Transverse colon (tissue), 4 donors: ENCODE measurements at regions not wholly inside any gene's neighbourhood (a gene's known extent, or its start where the extent isn't known, plus 50 kb on each side); places are given as distances from the start of the nearest gene placed in this dataset.

ENCODE experiments used
- DNase-seq: peaks from one replicate; pipeline ENCODE4 v3.0.0-alpha.2; 2019
- H3K27ac ChIP-seq, 4 donors: fragments of 200-600 bp; sonication (generic); 2 replicates each; pipeline ENCODE4 v1.5.1; 2016 to 2018; ENCODE audit warnings: inconsistent platforms in 4 of 4
- H3K27me3 ChIP-seq: fragments of 200-600 bp; sonication (generic); 2 replicates; pipeline ENCODE4 v1.5.1; 2017; ENCODE audit warnings: inconsistent platforms
- H3K36me3 ChIP-seq, 4 donors: fragments of 200-600 bp; sonication (generic); 2 replicates each; pipeline ENCODE4 v1.5.1; 2017 to 2019; ENCODE audit warnings: inconsistent platforms in 4 of 4
- H3K4me1 ChIP-seq, 4 donors: fragments of 200-600 bp; sonication (generic); 2 replicates each; pipeline ENCODE4 v1.5.1; 2017 to 2020; ENCODE audit warnings: inconsistent platforms in 4 of 4
- H3K4me3 ChIP-seq, 4 donors: fragments of 200-600 bp; sonication (generic); 1 replicate in 1 of 4; 2 replicates in 3 of 4; pipeline versions ENCODE4 v1.5.1 to v1.6.1; 2017 to 2019; ENCODE audit warnings: inconsistent platforms in 4 of 4
- H3K9me3 ChIP-seq, 2 donors: fragments of 200-600 bp; sonication (generic); 2 replicates each; pipeline ENCODE4 v1.5.1; 2017 to 2019; ENCODE audit warnings: inconsistent platforms in 2 of 2
- CTCF ChIP-seq, 5 experiments: fragments of 200-600 bp in 3 of 5; fragments of 450-650 bp in 2 of 5; sonication (generic) in 3 of 5; IDR thresholded peaks; 1 replicate in 2 of 5; 2 replicates in 3 of 5; pipeline ENCODE4 v1.5.1; 2016 to 2017; ENCODE audit warnings: antibody characterized with exemption in 5 of 5, inconsistent platforms in 3 of 5, mild to moderate bottlenecking in 2 of 5, moderate library complexity in 1 of 5
- EP300 ChIP-seq: sonication (generic); formaldehyde crosslinking; IDR thresholded peaks from one replicate; pipeline ENCODE4 v1.6.1; 2017; ENCODE audit warnings: antibody characterized with exemption, low read depth
- POLR2A ChIP-seq: fragments of 450-650 bp; IDR thresholded peaks from one replicate; pipeline ENCODE4 v1.6.1; 2016; ENCODE audit warnings: antibody characterized with exemption, mild to moderate bottlenecking, moderate library complexity
- POLR2AphosphoS5 ChIP-seq, 3 donors: sonication (generic); formaldehyde crosslinking; IDR thresholded peaks; one replicate each; pipeline ENCODE4 v1.6.1; 2016; ENCODE audit warnings: antibody characterized with exemption in 3 of 3
- WGBS, 2 donors: methylation state at CpG; one replicate each; pipeline ENCODE4 v1.1.5; 2018; ENCODE audit warnings: low coverage in 1 of 2; 5-methylcytosine and 5-hydroxymethylcytosine counted together
- in situ Hi-C, 4 donors: fragments of 200-750 bp; cut with MboI; loops; one replicate each; pipeline versions ENCODE4 v1.15.0 to v1.15.1; 2017; ENCODE audit warnings: low sequenced_read_pairs in 3 of 4, low pct_ligation_motif_present in 1 of 4, low pct_unique_long_range_greater_than_20kb in 1 of 4
- intact Hi-C: fragments of 100-400 bp; cut with DNase I; formaldehyde crosslinking; loops from one replicate; pipeline ENCODE4 v1.15.1; 2023; ENCODE audit warnings: low total_unique reads

- Histone ChIP-seq H3K9me3 (no peaks in the 10 kb centered on the region), H3K4me3 (no peak overlapping the region), H3K27me3 (no peaks in the 10 kb centered on the region), H3K27ac (no peak overlapping the region), H3K36me3 (no peaks in the 10 kb centered on the region), H3K4me1 (no peaks in the 10 kb centered on the region)
- no peak for DNase-seq
- in situ Hi-C loops = no loop called here
- TF ChIP-seq POLR2AphosphoS5 (IDR thresholded peaks at IDR 0.05) (no peak), CTCF (IDR thresholded peaks at IDR 0.05) (no peak), POLR2A (no peak), EP300 (no peak)
- WGBS, 2 donors = 73 to 75% methylated on average over 6 of the region's 6 CpGs
- intact Hi-C loops = no loop called here
Measured at GRCh38 chr4:124386648-124387047, 325.9 kb downstream of the ANKRD50 start.

GRCh38 chr4:124389591-124389990, 322.9 kb downstream of the ANKRD50 start:
- no peak overlapping the region for H3K4me3 ChIP-seq
- in situ Hi-C loops (no loop called here), intact Hi-C loops (no loop called here)
- no peak overlapping the region for H3K27ac ChIP-seq
- H3K9me3 ChIP-seq = no peaks in the 10 kb centered on the region
- no peaks in the 10 kb centered on the region for H3K27me3 ChIP-seq
- H3K4me1 ChIP-seq = no peaks in the 10 kb centered on the region
- DNase-seq = no peak
- 67 to 86% methylated on average over 1 of the region's 1 CpG for WGBS, 2 donors
- H3K36me3 ChIP-seq = no peaks in the 10 kb centered on the region
- TF ChIP-seq EP300 = no peak
- no peak for TF ChIP-seq CTCF (IDR thresholded peaks at IDR 0.05)
- TF ChIP-seq POLR2AphosphoS5 (IDR thresholded peaks at IDR 0.05) = no peak
- no peak for TF ChIP-seq POLR2A

- WGBS, 2 donors = 67 to 100% methylated on average over 2 to 4 of the region's 4 CpGs
- Histone ChIP-seq H3K27ac (no peak overlapping the region), H3K27me3 (no peaks in the 10 kb centered on the region), H3K36me3 (no peaks in the 10 kb centered on the region), H3K4me1 (no peaks in the 10 kb centered on the region), H3K9me3 (no peaks in the 10 kb centered on the region), H3K4me3 (no peak overlapping the region)
- in situ Hi-C loops (no loop called here), intact Hi-C loops (no loop called here)
- TF ChIP-seq POLR2AphosphoS5 (IDR thresholded peaks at IDR 0.05) = no peak
- TF ChIP-seq POLR2A = no peak
- TF ChIP-seq EP300 = no peak
- TF ChIP-seq CTCF (IDR thresholded peaks at IDR 0.05) = no peak
- DNase-seq = no peak
Measured at GRCh38 chr4:124390861-124391260, 321.7 kb downstream of the ANKRD50 start.

GRCh38 chr4:124396333-124396732, 316.2 kb downstream of the ANKRD50 start:
- H3K9me3 ChIP-seq = no peaks in the 10 kb centered on the region
- no peak overlapping the region for H3K4me3 ChIP-seq
- in situ Hi-C loops (no loop called here), intact Hi-C loops (no loop called here)
- H3K4me1 ChIP-seq = no peaks in the 10 kb centered on the region
- WGBS, 2 donors = 79 to 92% methylated on average over 3 of the region's 3 CpGs
- no peaks in the 10 kb centered on the region for H3K27me3 ChIP-seq
- no peaks in the 10 kb centered on the region for H3K36me3 ChIP-seq
- no peak overlapping the region for H3K27ac ChIP-seq
- TF ChIP-seq POLR2A (no peak), CTCF (IDR thresholded peaks at IDR 0.05) (no peak), EP300 (no peak), POLR2AphosphoS5 (IDR thresholded peaks at IDR 0.05) (no peak)
- DNase-seq = no peak
